Spinal cord (tissue), 9 donors: ENCODE measurements at regions not wholly inside any gene's neighbourhood (a gene's known extent, or its start where the extent isn't known, plus 50 kb on each side); places are given as distances from the start of the nearest gene placed in this dataset.

Source experiments
- DNase-seq, 6 donors: peaks; one replicate each; pipeline versions ENCODE4 v3.0.0 to v3.0.0-alpha.2; 2013 to 2015; ENCODE audit warnings: low spot score in 6 of 6, low read depth in 4 of 6
- H3K27ac ChIP-seq: one replicate; pipeline ENCODE4 v1.5.1; 2013; ENCODE audit warnings: low read depth, low read length, control low read depth
- H3K27me3 ChIP-seq: one replicate; pipeline ENCODE4 v1.6.1; 2013; ENCODE audit warnings: low read length; ENCODE audit not compliant: control insufficient read depth, insufficient read depth
- H3K36me3 ChIP-seq: one replicate; pipeline ENCODE4 v1.6.1; 2013; ENCODE audit warnings: low read length; ENCODE audit not compliant: control insufficient read depth, insufficient read depth
- H3K4me1 ChIP-seq: one replicate; pipeline ENCODE4 v1.6.1; 2013; ENCODE audit warnings: low read length; ENCODE audit not compliant: control insufficient read depth, insufficient read depth
- H3K4me3 ChIP-seq: one replicate; pipeline ENCODE4 v1.5.1; 2013; ENCODE audit warnings: low read depth, low read length, control low read depth
- H3K9me3 ChIP-seq: one replicate; pipeline ENCODE4 v1.6.1; 2013; ENCODE audit warnings: low read length; ENCODE audit not compliant: control insufficient read depth, insufficient read depth
- WGBS: methylation state at CpG from one replicate; pipeline ENCODE4 v1.1.5; 2013; ENCODE audit warnings: missing lambda C conversion rate; ENCODE audit not compliant: insufficient coverage; 5-methylcytosine and 5-hydroxymethylcytosine counted together
- donor health status: healthy.

DNA sequence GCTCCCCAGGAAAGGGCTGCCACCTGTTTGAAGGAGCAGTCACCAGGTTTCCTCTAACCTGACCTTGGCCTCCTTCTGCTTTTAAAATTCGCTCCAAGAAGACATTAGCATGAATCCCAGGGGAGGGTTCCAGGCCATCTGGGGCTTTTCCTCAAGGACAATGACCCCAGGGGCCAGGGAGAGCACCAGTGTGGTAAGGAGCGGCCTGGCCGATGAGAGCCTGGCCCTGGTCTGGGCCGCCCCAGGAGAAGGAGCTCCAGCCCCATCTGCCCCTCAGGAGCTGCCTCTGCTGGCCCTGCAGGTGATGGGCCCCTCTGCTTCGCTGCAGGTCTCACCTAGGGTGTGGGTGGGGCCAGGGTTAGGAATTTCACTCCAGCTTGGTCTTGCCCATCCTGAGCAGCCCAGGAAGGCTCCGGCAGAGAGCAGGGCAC lies 209.2 kb upstream of the TNRC6C start:
- WGBS, result 88% methylated on average over 6 of the region's 6 CpGs
- no peaks in the 10 kb centered on the region for H3K9me3 ChIP-seq
- no peak overlapping the region for H3K27ac ChIP-seq
- peaks cover 25% of the 10 kb centered on the region for H3K4me1 ChIP-seq
- no peak for DNase-seq
- H3K36me3 ChIP-seq, result no peaks in the 10 kb centered on the region
- H3K4me3 ChIP-seq, result no peak overlapping the region
- no peaks in the 10 kb centered on the region for H3K27me3 ChIP-seq

- no peak overlapping the region for H3K4me3 ChIP-seq
- no peaks in the 10 kb centered on the region for H3K36me3 ChIP-seq
- H3K9me3 ChIP-seq, result no peaks in the 10 kb centered on the region
- peaks cover 25% of the 10 kb centered on the region for H3K4me1 ChIP-seq
- WGBS, result 75% methylated on average over 6 of the region's 7 CpGs
- H3K27ac ChIP-seq, result no peak overlapping the region
- DNase-seq, result no peak
- H3K27me3 ChIP-seq, result no peaks in the 10 kb centered on the region
These were observed 208.5 kb upstream of the TNRC6C start for GRCh38 chr17:77749989-77750388.

GRCh38 chr17:77750427-77751043 lies 208.0 kb upstream of the TNRC6C start:
- no peaks in the 10 kb centered on the region for H3K27me3 ChIP-seq
- H3K27ac ChIP-seq, result no peak overlapping the region
- no peaks in the 10 kb centered on the region for H3K9me3 ChIP-seq
- H3K36me3 ChIP-seq, result no peaks in the 10 kb centered on the region
- 91% methylated on average over 5 of the region's 5 CpGs for WGBS
- H3K4me3 ChIP-seq, result no peak overlapping the region
- H3K4me1 ChIP-seq, result peaks cover 25% of the 10 kb centered on the region
- no peak for DNase-seq

DNA sequence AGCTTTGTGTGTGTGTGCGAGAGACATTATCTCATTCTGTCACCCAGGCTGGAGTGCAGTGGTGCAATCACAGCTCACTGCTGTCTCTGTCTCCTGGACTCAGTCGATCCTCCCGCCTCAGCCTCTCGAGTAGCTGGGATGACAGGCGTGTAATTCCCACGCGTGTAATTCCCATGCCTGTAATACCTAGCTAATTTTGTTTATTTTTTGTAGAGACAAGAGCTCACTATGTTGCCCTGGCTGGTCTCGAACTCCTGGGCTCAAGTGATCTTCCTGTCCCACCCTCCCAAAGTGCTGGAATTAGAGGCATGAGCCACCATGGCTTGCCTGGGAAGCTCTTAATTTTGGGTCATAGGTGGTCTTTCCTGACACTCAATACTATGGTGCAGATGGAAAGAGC lies 205.3 kb upstream of the TNRC6C start:
- 80% methylated on average over 3 of the region's 8 CpGs for WGBS

DNA sequence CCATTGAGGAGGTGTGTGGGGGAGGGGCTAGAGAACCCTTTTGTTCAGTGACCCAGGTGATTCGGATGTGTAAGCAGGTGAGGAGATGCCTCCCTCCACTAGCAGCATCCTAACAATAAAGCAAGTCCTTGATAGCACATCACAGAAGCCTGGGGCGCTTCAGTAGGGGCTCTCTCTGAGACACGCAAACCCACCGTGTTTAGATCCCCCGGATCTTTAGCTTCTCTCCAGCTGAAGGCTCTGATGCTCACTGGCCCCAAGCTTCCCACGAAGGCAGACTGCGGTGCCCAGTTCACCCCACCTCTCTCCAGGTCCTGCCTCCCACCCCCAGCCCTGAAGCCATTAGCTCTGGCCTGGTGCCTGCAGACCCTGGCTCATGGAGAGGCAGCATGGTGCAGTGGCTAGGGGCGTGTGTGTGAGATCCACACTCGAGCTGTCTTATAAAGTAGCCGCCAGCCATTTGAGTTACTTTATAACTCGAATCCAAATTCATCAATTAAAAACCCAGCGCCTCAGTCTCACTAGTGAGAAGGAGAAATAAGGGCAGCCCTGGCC lies 204.7 kb upstream of the TNRC6C start:
- Histone ChIP-seq H3K4me1 (peaks cover 23% of the 10 kb centered on the region), H3K36me3 (no peaks in the 10 kb centered on the region), H3K27ac (no peak overlapping the region), H3K9me3 (no peaks in the 10 kb centered on the region), H3K27me3 (no peaks in the 10 kb centered on the region), H3K4me3 (no peak overlapping the region)
- 92% methylated on average over 8 of the region's 12 CpGs for WGBS
- DNase-seq, result no peak

More for the DNA sequence above, 205.3 kb upstream of the TNRC6C start:
- Histone ChIP-seq H3K27ac (no peak overlapping the region), H3K4me1 (peaks cover 23% of the 10 kb centered on the region), H3K9me3 (no peaks in the 10 kb centered on the region), H3K27me3 (no peaks in the 10 kb centered on the region), H3K36me3 (no peaks in the 10 kb centered on the region), H3K4me3 (no peak overlapping the region)
- no peak for DNase-seq

DNA sequence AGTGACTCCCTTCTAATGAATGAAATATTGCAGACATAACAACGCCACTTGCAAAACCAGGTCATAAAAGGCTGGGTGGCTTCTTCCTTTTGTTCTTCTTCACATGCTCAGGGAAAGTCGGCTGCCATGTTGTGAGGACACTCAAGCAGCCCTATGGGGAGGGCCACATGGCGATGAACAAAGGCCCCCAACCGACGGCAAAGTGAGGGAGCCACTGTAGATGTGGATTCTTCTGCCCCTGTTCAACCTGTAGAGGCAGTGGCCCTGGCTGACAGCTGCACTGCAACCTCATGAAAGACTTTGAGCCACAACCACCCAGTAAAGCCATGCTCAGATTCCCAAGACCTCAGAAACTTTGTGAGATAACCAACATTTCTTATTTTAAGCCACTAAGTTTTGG lies 203.5 kb upstream of the TNRC6C start:
- 93% methylated on average over 4 of the region's 5 CpGs for WGBS
- no peaks in the 10 kb centered on the region for H3K9me3 ChIP-seq
- H3K27me3 ChIP-seq, result no peaks in the 10 kb centered on the region
- H3K4me3 ChIP-seq, result no peak overlapping the region
- no peaks in the 10 kb centered on the region for H3K36me3 ChIP-seq
- DNase-seq, result no peak
- no peak overlapping the region for H3K27ac ChIP-seq
- peaks cover 19% of the 10 kb centered on the region for H3K4me1 ChIP-seq

- H3K4me3 ChIP-seq, result no peak overlapping the region
- DNase-seq, result no peak
- no peaks in the 10 kb centered on the region for H3K27me3 ChIP-seq
- no peaks in the 10 kb centered on the region for H3K36me3 ChIP-seq
- WGBS, result 95% methylated on average over 9 of the region's 9 CpGs
- H3K4me1 ChIP-seq, result peaks cover 19% of the 10 kb centered on the region
- H3K9me3 ChIP-seq, result no peaks in the 10 kb centered on the region
- H3K27ac ChIP-seq, result no peak overlapping the region
These were observed 203.0 kb upstream of the TNRC6C start for GRCh38 chr17:77755410-77755963.

GRCh38 chr17:77756028-77756427 lies 202.5 kb upstream of the TNRC6C start:
- Histone ChIP-seq H3K4me1 (peaks cover 19% of the 10 kb centered on the region), H3K27ac (no peak overlapping the region), H3K4me3 (no peak overlapping the region), H3K9me3 (no peaks in the 10 kb centered on the region), H3K36me3 (no peaks in the 10 kb centered on the region), H3K27me3 (no peaks in the 10 kb centered on the region)
- no peak for DNase-seq
- WGBS, result 90% methylated on average over 2 of the region's 5 CpGs

- Histone ChIP-seq H3K4me3 (no peak overlapping the region), H3K27me3 (no peaks in the 10 kb centered on the region), H3K27ac (no peak overlapping the region), H3K9me3 (no peaks in the 10 kb centered on the region), H3K36me3 (no peaks in the 10 kb centered on the region), H3K4me1 (peaks cover 19% of the 10 kb centered on the region)
- 86% methylated on average over 2 of the region's 10 CpGs for WGBS
- DNase-seq, result peak in 1 of 6 donors; percentile 66
These were observed 201.5 kb upstream of the TNRC6C start for GRCh38 chr17:77756846-77757560.

DNA sequence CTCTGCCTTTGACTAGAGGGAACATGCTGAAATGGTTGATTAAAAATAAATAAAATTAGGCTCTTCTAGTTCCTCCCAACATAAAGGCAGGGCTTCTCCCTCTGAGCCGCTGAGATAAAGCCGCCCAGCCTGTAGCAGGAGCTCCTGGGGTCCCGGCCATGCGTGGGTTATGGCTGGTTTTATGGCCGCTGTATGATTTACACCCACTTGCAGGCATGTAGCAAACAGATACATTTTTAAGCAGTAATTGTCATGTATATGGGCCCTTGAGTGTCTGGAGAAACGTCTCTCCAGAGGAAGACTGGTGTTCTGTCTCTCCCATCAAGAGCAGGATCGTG lies 201.0 kb upstream of the TNRC6C start:
- no peak overlapping the region for H3K27ac ChIP-seq
- peaks cover 19% of the 10 kb centered on the region for H3K4me1 ChIP-seq
- H3K36me3 ChIP-seq, result no peaks in the 10 kb centered on the region
- WGBS, result 30% methylated on average over 2 of the region's 7 CpGs
- no peaks in the 10 kb centered on the region for H3K27me3 ChIP-seq
- H3K9me3 ChIP-seq, result no peaks in the 10 kb centered on the region
- H3K4me3 ChIP-seq, result no peak overlapping the region
- no peak for DNase-seq
